Right forelimb (tissue), 1 donor: ENCODE measurements at regions not wholly inside any gene's neighbourhood (a gene's known extent, or its start where the extent isn't known, plus 50 kb on each side); places are given as distances from the start of the nearest gene placed in this dataset.
"Not testable (repeated sequence)": the region's sequence is repeated elsewhere in the genome, so short reads cannot be mapped to it uniquely, and the experiment has no call there.

Source experiments
- DNase-seq: peaks from one replicate; pipeline ENCODE4 v3.0.0-alpha.2; 2018

- DNase-seq, result no peak
These were observed 1357.8 kb upstream of the ATXN8OS start for GRCh38 chr13:68749796-68750195.

- DNase-seq, result no peak
These were observed 1359.6 kb upstream of the ATXN8OS start for GRCh38 chr13:68748038-68748437.

- DNase-seq, result no peak
These were observed 1362.1 kb upstream of the ATXN8OS start for GRCh38 chr13:68745502-68745901.

- DNase-seq, result no peak
These were observed 1370.7 kb upstream of the ATXN8OS start for GRCh38 chr13:68736961-68737360.

- DNase-seq, result no peak
These were observed 1379.8 kb upstream of the ATXN8OS start for GRCh38 chr13:68727798-68728197.

- DNase-seq, result no peak
These were observed 1380.5 kb upstream of the ATXN8OS start for GRCh38 chr13:68727165-68727564.

DNA sequence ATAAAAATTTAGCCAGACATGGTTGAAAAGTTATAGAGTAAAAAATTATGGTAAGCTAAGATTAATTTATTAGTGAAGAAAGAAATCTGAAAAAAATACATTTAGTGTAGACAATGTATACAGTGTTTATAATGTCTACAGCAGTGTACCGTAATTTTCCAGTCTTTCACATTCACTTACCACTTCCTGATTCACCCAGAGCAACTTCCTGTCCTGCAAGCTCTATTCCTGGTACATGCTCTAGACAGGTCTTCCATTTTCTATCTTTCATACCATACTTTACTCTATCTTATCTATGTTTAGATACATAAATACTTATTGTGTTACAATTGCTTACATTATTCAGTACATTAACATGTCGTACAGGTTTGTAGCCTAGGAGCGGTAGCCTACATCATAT is 1387.8 kb upstream of the ATXN8OS start:
- no peak for DNase-seq

DNA sequence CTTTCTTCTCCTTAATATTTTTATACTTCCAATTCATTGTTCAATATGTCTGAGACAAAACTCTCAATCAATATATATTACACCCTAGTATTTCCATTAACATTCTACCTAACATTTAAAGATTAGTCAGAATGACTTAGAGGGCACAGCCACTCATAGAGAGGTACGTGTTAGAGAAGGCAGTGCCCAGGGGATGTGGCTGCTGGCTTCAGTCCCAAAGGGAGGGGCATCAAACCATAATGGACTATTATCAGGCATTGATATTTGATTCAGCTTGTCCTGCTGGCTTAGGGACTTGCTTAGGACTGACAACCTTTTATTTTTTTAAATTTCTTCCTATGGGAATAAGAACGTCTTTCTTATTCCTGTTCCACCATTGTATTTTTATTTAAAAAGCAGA is 1392.0 kb upstream of the ATXN8OS start:
- no peak for DNase-seq

DNA sequence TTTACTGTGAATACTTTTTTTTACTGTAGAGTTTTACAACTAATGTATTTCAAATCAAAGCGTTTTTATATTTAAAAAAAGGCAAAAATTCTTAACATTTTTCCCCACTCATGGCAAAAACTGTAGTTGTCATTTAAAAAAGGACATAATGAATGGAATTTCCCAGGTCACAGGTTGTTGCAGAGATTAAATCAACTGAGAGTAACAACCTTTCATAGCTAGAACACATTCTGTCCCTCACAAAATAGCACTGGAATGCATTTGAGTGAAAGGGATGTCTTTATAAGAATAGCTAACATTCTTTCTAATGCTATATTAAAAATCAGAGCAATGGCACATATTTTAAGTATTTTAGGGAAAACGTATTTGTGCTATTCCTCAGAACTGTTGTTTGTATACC is 1393.3 kb upstream of the ATXN8OS start:
- DNase-seq, result no peak

DNA sequence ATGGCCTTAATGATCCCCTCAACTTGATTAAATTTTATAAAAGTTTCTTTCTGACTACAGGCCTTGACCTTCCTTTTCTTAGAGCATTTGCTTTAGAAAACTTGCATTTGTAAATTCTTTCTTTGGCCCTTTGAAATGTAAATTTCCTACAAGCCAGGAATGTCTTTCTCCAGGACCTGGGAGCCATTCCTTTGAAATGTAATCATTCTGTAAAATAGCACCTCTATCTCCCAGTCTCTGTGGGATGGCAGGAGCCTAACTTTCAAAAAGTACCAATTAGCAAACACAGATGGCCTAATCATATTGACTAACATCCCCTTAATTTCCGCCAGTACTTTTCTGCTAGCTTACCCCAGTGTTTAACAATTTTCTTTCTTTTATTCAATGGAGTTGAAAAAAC is 1394.2 kb upstream of the ATXN8OS start:
- DNase-seq, result no peak

DNA sequence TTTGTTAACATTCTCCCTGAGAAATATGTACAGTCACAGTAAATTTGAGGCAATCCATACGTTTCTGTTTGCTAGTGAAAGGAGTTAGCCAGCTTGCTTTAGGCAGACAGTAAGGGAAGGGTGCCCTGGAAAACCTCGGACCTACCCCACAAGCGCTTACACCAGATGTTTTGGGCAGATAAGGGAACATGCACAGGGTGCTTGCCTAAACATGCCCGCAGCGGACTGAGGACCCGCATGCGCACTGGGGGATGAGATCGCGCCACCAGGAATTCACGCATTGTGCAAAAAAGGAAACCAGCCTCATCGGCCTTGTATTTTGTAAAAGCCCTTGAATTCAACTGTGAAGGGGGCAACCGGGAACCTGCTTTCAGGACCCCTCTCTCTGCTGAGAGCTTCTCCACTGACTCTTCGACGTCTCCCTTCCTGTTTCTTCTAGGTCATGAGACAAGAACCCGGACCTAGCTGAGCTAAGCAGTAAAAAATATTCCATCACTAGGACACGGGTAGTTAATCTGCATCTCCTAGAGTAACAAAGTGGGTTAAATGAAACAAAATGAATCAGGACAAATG is 1399.2 kb upstream of the ATXN8OS start:
- no peak for DNase-seq

DNA sequence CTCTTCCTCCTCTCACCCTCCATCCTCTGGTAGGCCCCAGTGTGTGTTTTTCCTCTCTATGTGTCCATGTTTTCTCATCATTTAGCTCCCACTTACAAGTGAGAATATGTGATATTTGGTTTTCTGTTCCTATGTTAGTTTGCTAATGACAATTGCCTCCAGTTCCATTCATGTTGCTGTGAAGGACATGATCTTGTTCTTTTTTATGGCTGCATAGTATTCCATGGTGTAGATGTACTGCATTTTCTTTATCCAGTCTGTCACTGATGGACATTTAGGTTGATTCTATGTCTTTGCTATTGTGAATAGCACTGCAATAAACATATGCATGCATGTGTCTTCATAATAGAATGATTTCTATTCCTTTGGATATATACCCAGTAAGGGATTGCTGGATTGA is 1401.6 kb upstream of the ATXN8OS start:
- DNase-seq, result not testable (repeated sequence)

GRCh38 chr13:68697551-68697950 is 1410.1 kb upstream of the ATXN8OS start:
- DNase-seq, result no peak

GRCh38 chr13:68696907-68697306 is 1410.7 kb upstream of the ATXN8OS start:
- DNase-seq, result no peak

GRCh38 chr13:68692049-68692448 is 1415.6 kb upstream of the ATXN8OS start:
- no peak for DNase-seq

GRCh38 chr13:68690567-68690966 is 1417.1 kb upstream of the ATXN8OS start:
- DNase-seq, result no peak

- DNase-seq, result no peak
These were observed 1431.0 kb upstream of the ATXN8OS start for GRCh38 chr13:68676513-68677115.

DNA sequence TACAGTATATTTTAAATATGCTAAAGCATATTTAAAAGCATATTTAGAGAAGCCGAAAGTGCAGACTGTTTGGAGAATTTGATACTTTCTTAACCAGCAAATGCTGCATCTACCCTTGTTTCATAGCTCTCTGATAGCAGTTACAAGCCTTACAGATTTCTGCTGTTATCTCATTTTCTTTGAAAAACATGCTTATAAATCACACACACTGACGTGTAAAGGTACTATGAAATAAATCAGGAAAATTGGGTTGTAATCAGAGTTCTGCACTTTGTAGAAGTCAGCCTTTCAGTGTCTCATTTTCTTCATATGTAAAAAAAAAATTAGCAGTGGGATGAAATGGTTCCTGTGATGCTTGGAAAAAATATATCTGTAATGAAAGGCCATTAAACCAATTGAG is 1432.4 kb upstream of the ATXN8OS start:
- DNase-seq, result no peak

- DNase-seq, result no peak
These were observed 1437.7 kb upstream of the PCDH9 start for GRCh38 chr13:68667863-68668262.

GRCh38 chr13:68666774-68667397 is 1436.8 kb upstream of the PCDH9 start:
- no peak for DNase-seq

DNA sequence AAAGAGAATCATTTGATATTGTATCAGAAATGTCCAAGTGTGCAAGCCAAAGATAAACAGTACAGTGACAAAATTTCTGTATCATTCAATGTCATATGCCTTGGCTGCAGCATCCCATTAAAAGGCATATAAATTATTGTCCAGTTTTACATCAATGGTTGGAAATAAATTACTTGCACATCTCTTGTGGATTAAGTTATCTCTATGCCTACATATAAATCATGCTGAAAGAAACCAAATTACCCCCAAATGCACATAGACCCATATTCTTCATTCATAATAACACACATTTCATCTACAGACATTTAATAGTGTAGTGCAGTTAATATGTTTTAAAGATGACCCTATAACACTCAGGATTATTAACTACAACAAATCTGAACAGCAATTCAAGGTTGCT is 1415.7 kb upstream of the PCDH9 start:
- DNase-seq, result no peak

GRCh38 chr13:68644611-68645010 is 1414.5 kb upstream of the PCDH9 start:
- no peak for DNase-seq

DNA sequence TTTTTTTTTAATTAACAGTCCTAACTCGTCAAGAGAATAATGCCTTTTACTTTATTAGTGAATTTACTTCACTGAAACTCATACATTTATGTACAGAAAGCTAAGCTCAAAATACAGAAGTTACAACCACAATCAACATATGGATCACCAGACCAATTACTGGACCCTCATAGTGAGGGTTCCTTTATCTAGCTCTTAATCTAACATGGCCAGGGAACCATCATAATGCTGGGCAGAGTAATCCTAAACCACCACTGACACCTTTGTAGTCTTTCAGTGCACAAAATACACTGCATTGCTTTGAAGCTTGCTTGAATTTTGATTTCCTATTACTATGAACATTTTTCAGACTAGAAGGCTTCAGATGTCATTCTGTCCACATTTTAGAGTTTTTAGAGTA is 1406.6 kb upstream of the PCDH9 start:
- DNase-seq, result no peak

- DNase-seq, result no peak
These were observed 1398.9 kb upstream of the PCDH9 start for GRCh38 chr13:68628994-68629393.

DNA sequence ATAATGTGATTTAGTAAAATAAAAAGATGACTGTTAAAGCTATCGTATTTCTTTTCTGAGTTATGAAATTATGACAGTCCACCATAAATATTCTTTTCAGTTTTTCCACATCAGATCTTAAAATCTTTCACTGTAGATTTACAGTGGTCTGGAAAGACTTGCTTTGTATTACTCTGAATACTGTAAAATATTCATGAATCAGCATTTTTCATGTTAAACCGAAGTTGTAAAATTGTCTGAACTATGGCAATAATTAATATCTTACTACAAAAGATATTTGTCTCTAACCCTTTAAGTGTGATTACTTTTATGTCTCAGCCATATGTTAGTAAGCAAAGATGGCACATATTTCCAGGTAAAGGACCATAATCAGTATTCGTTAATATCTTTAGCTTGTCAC is 1397.2 kb upstream of the PCDH9 start:
- no peak for DNase-seq
